ENCODE measurements at regions not wholly inside any gene's neighbourhood (a gene's known extent, or its start where the extent isn't known, plus 50 kb on each side); places are given as distances from the start of the nearest gene placed in this dataset.

DNA sequence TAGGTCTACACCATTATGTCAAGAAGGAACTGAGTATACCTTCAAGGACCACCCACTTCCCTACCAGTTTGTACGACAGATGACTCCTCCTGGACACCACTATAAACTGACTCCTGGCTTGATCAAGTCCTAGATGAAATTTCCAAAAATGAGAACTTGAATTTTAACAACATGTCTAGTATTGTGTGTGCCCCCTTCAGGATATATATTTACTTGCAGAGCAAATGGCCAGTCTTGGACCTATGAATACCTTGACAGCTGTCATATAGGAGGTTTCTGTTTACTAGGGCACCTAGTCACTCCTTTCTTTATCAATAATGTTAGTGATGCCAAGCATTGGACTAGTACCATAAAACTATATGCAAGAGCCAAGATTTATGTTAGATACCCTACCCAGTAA is 94.1 kb upstream of the TMEM26 start:
- no peak for DNase-seq

DNA sequence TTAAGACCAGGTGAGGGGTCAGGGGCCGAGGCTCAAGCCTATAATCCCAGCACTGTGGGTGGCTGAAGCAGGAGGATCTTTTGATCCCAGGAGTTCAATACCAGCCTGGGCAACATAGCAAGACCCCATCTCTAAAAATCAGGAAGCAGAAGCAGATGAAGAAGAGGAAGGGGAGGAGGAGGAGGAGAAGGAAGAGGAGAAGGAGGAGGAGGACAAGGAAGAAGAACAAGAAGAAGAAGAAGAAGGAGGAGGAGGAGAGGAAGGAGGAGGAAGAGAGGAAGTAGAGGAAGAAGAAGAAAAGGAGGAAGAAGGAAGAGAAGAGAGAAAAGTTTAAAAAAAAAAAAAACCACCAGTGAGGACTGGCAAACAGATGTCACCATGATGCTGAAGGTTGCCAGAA is 92.0 kb upstream of the TMEM26 start:
- no peak for DNase-seq

GRCh38 chr10:61543831-61544230 is 90.7 kb upstream of the TMEM26 start:
- DNase-seq, result no peak

DNA sequence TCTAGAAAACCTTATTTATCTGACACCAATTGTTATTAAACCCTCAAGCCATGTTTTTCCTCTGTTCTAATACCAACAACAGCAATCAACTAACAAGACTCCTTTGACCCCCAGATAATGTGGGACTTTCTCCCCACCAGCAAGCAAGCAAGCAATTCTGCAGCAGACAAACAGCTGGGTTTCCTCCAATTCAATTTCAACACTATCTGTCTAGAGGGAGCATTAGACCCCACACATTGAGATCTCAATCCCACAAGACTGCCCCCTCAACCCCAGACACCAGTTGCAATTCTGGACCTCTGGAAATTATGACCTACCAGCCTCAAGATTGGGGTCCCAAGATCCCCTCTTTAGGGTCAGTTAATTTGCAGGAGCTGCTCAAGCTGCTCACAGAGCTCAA is 89.4 kb upstream of the TMEM26 start:
- DNase-seq, result peak; percentile 7

GRCh38 chr10:61541960-61542359 is 88.8 kb upstream of the TMEM26 start:
- DNase-seq, result no peak

- DNase-seq, result no peak
These were observed 86.7 kb upstream of the TMEM26 start for GRCh38 chr10:61539876-61540275.

GRCh38 chr10:61529208-61529607 is 76.0 kb upstream of the TMEM26 start:
- no peak for DNase-seq

- no peak for DNase-seq
These were observed 49.9 kb upstream of the TMEM26 start for GRCh38 chr10:61503051-61503450.

All from right kidney (tissue), 1 donor.